ENCODE measurements at regions not wholly inside any gene's neighbourhood (a gene's known extent, or its start where the extent isn't known, plus 50 kb on each side); places are given as distances from the start of the nearest gene placed in this dataset.

GRCh38 chr4:189414021-189414420 lies 526.7 kb upstream of the FRG1 start:
- Mint-ChIP-seq H3K27me3 (no peaks in the 10 kb centered on the region), H3K4me1 (ENCODE audit: low read depth) (no peaks in the 10 kb centered on the region), H3K4me3 (no peak overlapping the region), H3K9me3 (peaks cover 10% of the 10 kb centered on the region), H3K27ac (no peak overlapping the region), H3K36me3 (ENCODE audit: low read depth) (no peaks in the 10 kb centered on the region)
- no peak for DNase-seq

DNA sequence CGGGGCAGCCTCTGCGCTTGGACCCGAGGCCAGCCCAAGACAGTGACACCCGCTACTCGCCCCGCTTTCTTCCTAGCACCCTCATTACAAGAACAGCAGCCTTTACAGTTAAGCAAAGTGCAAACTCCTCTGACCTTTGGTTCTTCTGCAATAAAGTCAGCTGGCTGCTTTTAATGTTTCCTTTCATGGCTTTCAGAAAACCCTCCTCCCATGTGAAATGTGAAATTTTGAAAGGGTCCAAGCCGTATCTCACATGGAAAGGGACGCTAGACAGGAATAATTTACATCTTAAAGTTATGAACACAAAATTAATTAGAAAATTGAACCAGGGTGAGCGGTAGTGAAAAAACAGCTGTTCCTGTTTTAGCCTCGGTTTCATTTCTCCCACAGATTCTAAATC lies 520.1 kb upstream of the FRG1 start:
- H3K27me3 Mint-ChIP-seq = no peaks in the 10 kb centered on the region
- H3K4me1 Mint-ChIP-seq (ENCODE audit: low read depth) = no peaks in the 10 kb centered on the region
- no peak overlapping the region for H3K4me3 Mint-ChIP-seq
- H3K9me3 Mint-ChIP-seq = peaks cover 13% of the 10 kb centered on the region
- H3K27ac Mint-ChIP-seq = no peak overlapping the region
- no peak for DNase-seq
- H3K36me3 Mint-ChIP-seq (ENCODE audit: low read depth) = no peaks in the 10 kb centered on the region

DNA sequence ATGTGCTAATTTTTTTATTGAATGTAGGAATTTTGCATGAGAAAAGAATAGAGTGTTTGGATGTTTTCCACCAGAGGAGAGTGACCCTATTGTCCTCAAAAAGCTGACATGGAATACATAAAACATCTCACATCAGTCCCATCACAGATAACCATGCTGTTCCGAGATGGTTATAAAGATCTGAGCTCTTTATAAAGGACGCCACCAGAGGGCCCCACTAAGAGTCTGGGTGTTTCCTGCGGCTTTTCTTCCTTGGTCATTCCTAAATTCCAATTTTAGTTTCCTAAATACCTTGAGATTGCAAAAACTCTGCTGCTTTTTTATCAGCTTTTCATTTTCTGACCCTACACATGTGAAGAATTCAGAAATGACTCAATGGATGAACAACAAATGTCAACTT lies 504.5 kb upstream of the FRG1 start:
- H3K27me3 Mint-ChIP-seq = no peaks in the 10 kb centered on the region

GRCh38 chr4:189440716-189441115 lies 500.0 kb upstream of the FRG1 start:
- Mint-ChIP-seq H3K9me3 (no peaks in the 10 kb centered on the region), H3K36me3 (ENCODE audit: low read depth) (no peaks in the 10 kb centered on the region), H3K27me3 (no peaks in the 10 kb centered on the region), H3K4me3 (no peak overlapping the region), H3K4me1 (ENCODE audit: low read depth) (no peaks in the 10 kb centered on the region), H3K27ac (no peak overlapping the region)
- no peak for DNase-seq

More for the DNA sequence above, 504.5 kb upstream of the FRG1 start:
- H3K36me3 Mint-ChIP-seq (ENCODE audit: low read depth) = no peaks in the 10 kb centered on the region
- H3K4me3 Mint-ChIP-seq = no peak overlapping the region
- DNase-seq = no peak
- no peaks in the 10 kb centered on the region for H3K4me1 Mint-ChIP-seq (ENCODE audit: low read depth)
- no peak overlapping the region for H3K27ac Mint-ChIP-seq
- peaks cover 4% of the 10 kb centered on the region for H3K9me3 Mint-ChIP-seq

GRCh38 chr4:189443341-189443740 lies 497.3 kb upstream of the FRG1 start:
- Mint-ChIP-seq H3K4me3 (no peak overlapping the region), H3K4me1 (ENCODE audit: low read depth) (no peaks in the 10 kb centered on the region), H3K36me3 (ENCODE audit: low read depth) (no peaks in the 10 kb centered on the region), H3K27ac (no peak overlapping the region), H3K9me3 (no peaks in the 10 kb centered on the region), H3K27me3 (no peaks in the 10 kb centered on the region)
- no peak for DNase-seq

- Mint-ChIP-seq H3K4me3 (no peak overlapping the region), H3K27me3 (no peaks in the 10 kb centered on the region), H3K36me3 (ENCODE audit: low read depth) (no peaks in the 10 kb centered on the region), H3K4me1 (ENCODE audit: low read depth) (no peaks in the 10 kb centered on the region), H3K27ac (no peak overlapping the region), H3K9me3 (peaks cover 14% of the 10 kb centered on the region)
- DNase-seq = no peak
These were observed 495.1 kb upstream of the FRG1 start for GRCh38 chr4:189445613-189446012.

DNA sequence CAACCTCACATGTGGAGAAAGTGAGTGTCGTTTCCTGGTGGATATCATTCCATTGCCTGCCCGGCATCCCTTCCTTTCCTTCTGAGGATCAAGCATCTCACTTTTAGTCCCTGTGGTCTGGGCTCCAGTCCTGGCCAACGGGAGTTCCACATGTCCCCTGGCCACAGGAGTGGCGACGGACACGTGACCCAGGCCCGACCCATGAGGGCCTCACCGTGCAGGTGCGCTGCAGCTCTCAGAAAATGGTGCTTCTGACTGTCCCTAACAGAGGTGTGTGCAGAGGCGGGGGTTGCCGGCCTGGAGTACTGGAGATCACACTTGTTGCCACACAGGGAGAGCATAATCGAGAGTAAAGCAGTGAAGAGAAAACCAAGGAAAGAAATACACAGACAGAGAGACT lies 476.9 kb upstream of the FRG1 start:
- Mint-ChIP-seq H3K27ac (no peak overlapping the region), H3K9me3 (peaks cover 18% of the 10 kb centered on the region), H3K36me3 (ENCODE audit: low read depth) (no peaks in the 10 kb centered on the region), H3K4me3 (no peak overlapping the region), H3K27me3 (no peaks in the 10 kb centered on the region), H3K4me1 (ENCODE audit: low read depth) (no peaks in the 10 kb centered on the region)
- DNase-seq = no peak

DNA sequence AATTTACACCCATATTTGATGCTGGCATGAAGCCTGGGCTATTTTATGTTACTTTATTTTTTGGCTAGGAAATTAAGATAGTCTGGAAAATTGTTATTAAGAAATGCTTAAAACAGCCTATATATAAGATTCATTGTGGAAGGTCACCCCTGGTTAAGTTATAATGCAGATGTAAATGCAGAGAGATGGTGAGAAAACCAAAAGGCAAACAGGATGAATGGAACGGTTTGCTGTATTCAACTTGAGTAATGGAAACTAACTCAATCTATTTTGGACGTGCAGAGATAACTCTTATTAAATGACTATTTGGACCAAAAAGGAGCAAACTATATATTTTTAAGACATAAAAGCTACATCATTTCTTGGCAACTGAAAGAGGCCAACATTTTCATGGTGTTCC lies 446.3 kb upstream of the FRG1 start:
- H3K27me3 Mint-ChIP-seq = no peaks in the 10 kb centered on the region

GRCh38 chr4:189497516-189497915 lies 443.2 kb upstream of the FRG1 start:
- no peak for DNase-seq
- H3K9me3 Mint-ChIP-seq = peaks cover 2% of the 10 kb centered on the region
- H3K27me3 Mint-ChIP-seq = no peaks in the 10 kb centered on the region
- no peaks in the 10 kb centered on the region for H3K36me3 Mint-ChIP-seq (ENCODE audit: low read depth)
- H3K4me1 Mint-ChIP-seq (ENCODE audit: low read depth) = no peaks in the 10 kb centered on the region
- no peak overlapping the region for H3K4me3 Mint-ChIP-seq
- no peak overlapping the region for H3K27ac Mint-ChIP-seq

More for the DNA sequence above, 446.3 kb upstream of the FRG1 start:
- DNase-seq = no peak
- H3K27ac Mint-ChIP-seq = no peak overlapping the region
- H3K36me3 Mint-ChIP-seq (ENCODE audit: low read depth) = no peaks in the 10 kb centered on the region
- H3K4me3 Mint-ChIP-seq = no peak overlapping the region
- H3K9me3 Mint-ChIP-seq = peaks cover 14% of the 10 kb centered on the region
- no peaks in the 10 kb centered on the region for H3K4me1 Mint-ChIP-seq (ENCODE audit: low read depth)

GRCh38 chr4:189497996-189498395 lies 442.7 kb upstream of the FRG1 start:
- no peak for DNase-seq
- Mint-ChIP-seq H3K4me3 (no peak overlapping the region), H3K27ac (no peak overlapping the region), H3K9me3 (peaks cover 2% of the 10 kb centered on the region), H3K4me1 (ENCODE audit: low read depth) (no peaks in the 10 kb centered on the region), H3K27me3 (no peaks in the 10 kb centered on the region), H3K36me3 (ENCODE audit: low read depth) (no peaks in the 10 kb centered on the region)

DNA sequence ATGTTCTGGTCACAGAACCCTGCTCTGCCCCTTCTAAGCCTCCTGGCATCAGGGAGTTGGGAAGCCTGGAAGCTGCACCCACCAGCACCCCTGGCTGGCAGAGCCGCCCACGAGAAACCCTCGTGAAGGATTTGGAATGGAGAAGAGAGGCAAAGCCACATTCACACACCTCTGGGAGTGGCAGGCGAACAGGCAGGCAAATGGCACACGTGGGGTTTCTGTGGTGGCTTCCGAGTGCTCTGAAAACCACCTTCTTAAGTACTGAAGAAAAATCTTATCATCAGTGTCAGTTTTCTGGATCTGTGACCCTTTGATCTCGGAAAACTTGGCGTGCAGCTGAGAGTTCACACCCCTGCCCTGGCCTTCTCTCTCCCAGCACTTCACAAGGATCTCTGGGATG lies 442.2 kb upstream of the FRG1 start:
- Mint-ChIP-seq H3K27me3 (no peaks in the 10 kb centered on the region), H3K4me1 (ENCODE audit: low read depth) (no peaks in the 10 kb centered on the region), H3K4me3 (no peak overlapping the region), H3K27ac (no peak overlapping the region), H3K9me3 (peaks cover 2% of the 10 kb centered on the region), H3K36me3 (ENCODE audit: low read depth) (no peaks in the 10 kb centered on the region)
- no peak for DNase-seq

DNA sequence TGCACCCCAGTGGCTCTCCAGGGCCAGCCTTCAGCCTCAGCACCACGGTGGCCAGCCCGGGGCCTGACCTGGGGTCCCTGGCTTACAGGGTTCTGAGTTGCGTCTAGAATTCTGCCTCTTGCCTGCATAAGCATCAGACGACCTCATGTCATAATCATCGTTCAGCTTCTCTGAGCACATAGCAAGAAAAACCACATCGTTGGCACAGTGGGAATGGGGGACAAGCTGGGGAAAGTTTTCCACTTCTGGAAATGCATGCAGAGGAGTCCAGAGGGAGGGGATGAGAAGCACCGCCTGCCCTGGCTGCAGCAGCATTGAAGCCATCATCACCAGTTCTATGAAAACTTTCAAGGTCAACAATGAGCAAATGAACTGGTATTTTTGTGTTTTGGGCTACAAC lies 441.0 kb upstream of the FRG1 start:
- H3K36me3 Mint-ChIP-seq (ENCODE audit: low read depth) = no peaks in the 10 kb centered on the region
- H3K27me3 Mint-ChIP-seq = no peaks in the 10 kb centered on the region
- H3K4me3 Mint-ChIP-seq = no peak overlapping the region
- no peak overlapping the region for H3K27ac Mint-ChIP-seq
- H3K4me1 Mint-ChIP-seq (ENCODE audit: low read depth) = no peaks in the 10 kb centered on the region
- DNase-seq = no peak
- peaks cover 2% of the 10 kb centered on the region for H3K9me3 Mint-ChIP-seq

DNA sequence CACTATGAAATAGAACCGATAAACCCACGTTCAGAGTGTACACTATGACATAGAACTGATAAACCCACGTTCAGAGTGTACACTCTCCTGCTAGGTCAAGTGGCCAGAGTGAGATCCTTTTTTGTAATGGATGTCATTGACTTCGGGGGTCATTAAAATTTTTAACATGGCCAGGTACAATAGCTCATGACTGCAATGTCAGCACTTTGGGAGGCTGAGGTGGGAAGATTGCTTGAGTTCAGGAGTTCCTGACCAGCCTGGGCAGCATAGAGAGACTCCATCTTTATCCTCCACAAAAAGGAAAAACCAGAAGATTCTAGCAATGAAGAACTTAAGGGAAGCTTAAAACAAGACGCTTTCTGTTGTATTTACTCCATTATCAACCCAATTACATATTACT lies 439.7 kb upstream of the FRG1 start:
- H3K4me3 Mint-ChIP-seq = no peak overlapping the region
- H3K27me3 Mint-ChIP-seq = no peaks in the 10 kb centered on the region
- no peaks in the 10 kb centered on the region for H3K36me3 Mint-ChIP-seq (ENCODE audit: low read depth)
- H3K4me1 Mint-ChIP-seq (ENCODE audit: low read depth) = no peaks in the 10 kb centered on the region
- H3K27ac Mint-ChIP-seq = no peak overlapping the region
- DNase-seq = no peak
- peaks cover 6% of the 10 kb centered on the region for H3K9me3 Mint-ChIP-seq

DNA sequence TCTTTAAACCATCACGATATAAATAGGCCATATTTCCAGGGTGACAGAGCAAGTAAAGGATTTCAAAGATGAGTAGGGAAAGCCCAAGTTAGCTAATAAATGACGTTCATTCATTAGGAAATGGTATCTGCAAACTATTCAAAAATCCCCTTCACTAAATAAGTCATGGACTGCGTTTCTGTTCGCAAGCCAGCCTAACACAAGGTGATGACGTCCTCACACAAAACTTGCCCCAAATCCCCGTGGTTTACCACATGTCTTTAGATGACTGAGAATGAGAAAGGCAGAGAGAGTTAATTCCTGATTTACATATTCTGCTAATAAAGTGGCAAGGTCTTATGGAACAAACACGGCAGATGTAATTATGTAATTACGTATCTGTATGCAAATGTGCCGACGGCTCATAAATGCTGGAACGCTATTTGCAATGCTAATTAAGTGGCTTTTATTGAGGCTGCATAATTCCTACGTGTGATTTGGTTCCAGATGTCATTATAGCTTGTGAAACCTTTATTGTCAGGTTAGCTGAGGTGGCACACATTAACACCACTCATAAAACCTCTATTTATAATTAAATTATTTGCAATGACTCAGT lies 437.7 kb upstream of the FRG1 start:
- H3K4me1 Mint-ChIP-seq (ENCODE audit: low read depth) = no peaks in the 10 kb centered on the region
- no peak overlapping the region for H3K27ac Mint-ChIP-seq
- H3K27me3 Mint-ChIP-seq = no peaks in the 10 kb centered on the region
- H3K9me3 Mint-ChIP-seq = peaks cover 4% of the 10 kb centered on the region
- no peak overlapping the region for H3K4me3 Mint-ChIP-seq
- H3K36me3 Mint-ChIP-seq (ENCODE audit: low read depth) = no peaks in the 10 kb centered on the region
- no peak for DNase-seq

GRCh38 chr4:189504220-189504619 lies 436.5 kb upstream of the FRG1 start:
- Mint-ChIP-seq H3K4me3 (no peak overlapping the region), H3K36me3 (ENCODE audit: low read depth) (no peaks in the 10 kb centered on the region), H3K4me1 (ENCODE audit: low read depth) (no peaks in the 10 kb centered on the region), H3K27me3 (no peaks in the 10 kb centered on the region), H3K9me3 (peaks cover 4% of the 10 kb centered on the region), H3K27ac (no peak overlapping the region)
- DNase-seq = no peak

GRCh38 chr4:189505380-189505779 lies 435.3 kb upstream of the FRG1 start:
- DNase-seq = no peak
- peaks cover 5% of the 10 kb centered on the region for H3K9me3 Mint-ChIP-seq
- H3K4me3 Mint-ChIP-seq = no peak overlapping the region
- H3K27ac Mint-ChIP-seq = no peak overlapping the region
- no peaks in the 10 kb centered on the region for H3K27me3 Mint-ChIP-seq
- H3K4me1 Mint-ChIP-seq (ENCODE audit: low read depth) = no peaks in the 10 kb centered on the region
- H3K36me3 Mint-ChIP-seq (ENCODE audit: low read depth) = no peaks in the 10 kb centered on the region

Measured in activated T-cell treated with anti-CD3 and anti-CD28 coated beads, Interleukin-2, amount 50 U/mL, for 24 hours (primary cell).